OCI-LY1 (cell line): ENCODE measurements at regions not wholly inside any gene's neighbourhood (a gene's known extent, or its start where the extent isn't known, plus 50 kb on each side); places are given as distances from the start of the nearest gene placed in this dataset.

Experiments
- H2AFZ ChIP-seq: fragments of 200-600 bp; sonication (generic), shearing (Covaris generic); 2 replicates; pipeline ENCODE4 v1.6.0; 2014; ENCODE audit warnings: antibody characterized with exemption, mild to moderate bottlenecking, low read length
- H3F3A ChIP-seq: fragments of 200-600 bp; sonication (generic), shearing (Covaris generic); 2 replicates; pipeline ENCODE4 v1.6.0; 2014; ENCODE audit warnings: mild to moderate bottlenecking, antibody characterized with exemption, low read length, moderate library complexity; ENCODE audit not compliant: insufficient read depth
- H3K27ac ChIP-seq: fragments of 200-600 bp; sonication (generic); 2 replicates; pipeline ENCODE4 v1.5.1; 2014; ENCODE audit warnings: low read length, mixed run types, mild to moderate bottlenecking, low read depth; ENCODE audit not compliant: poor library complexity, severe bottlenecking
- H3K27me3 ChIP-seq: fragments of 200-600 bp; sonication (generic); 2 replicates; pipeline ENCODE4 v1.6.0; 2014; ENCODE audit warnings: antibody characterized with exemption, mild to moderate bottlenecking, low read length, moderate library complexity; ENCODE audit not compliant: insufficient read depth
- H3K36me3 ChIP-seq: fragments of 200-600 bp; sonication (generic); 2 replicates; pipeline ENCODE4 v1.6.1; 2014; ENCODE audit warnings: mild to moderate bottlenecking, antibody characterized with exemption, low read length, moderate library complexity, mixed read lengths; ENCODE audit not compliant: insufficient read depth
- H3K4me1 ChIP-seq: fragments of 200-600 bp; sonication (generic); 2 replicates; pipeline ENCODE4 v1.5.1; 2014; ENCODE audit warnings: mild to moderate bottlenecking, low read length, moderate library complexity; ENCODE audit not compliant: insufficient read depth, severe bottlenecking
- H3K4me2 ChIP-seq: fragments of 200-600 bp; sonication (generic), shearing (Covaris generic); 2 replicates; pipeline ENCODE4 v1.6.1; 2014; ENCODE audit warnings: low read length
- H3K4me3 ChIP-seq: fragments of 200-600 bp; sonication (generic); 2 replicates; pipeline ENCODE4 v1.5.1; 2014; ENCODE audit warnings: low read length, low read depth, mild to moderate bottlenecking, mixed read lengths; ENCODE audit not compliant: poor library complexity, severe bottlenecking
- H3K79me2 ChIP-seq: fragments of 200-600 bp; shearing (Covaris generic); 2 replicates; pipeline ENCODE4 v1.6.1; 2016; ENCODE audit warnings: mixed run types, low read length, mixed read lengths; ENCODE audit not compliant: insufficient read depth
- H3K9ac ChIP-seq: fragments of 200-600 bp; sonication (generic), shearing (Covaris generic); 2 replicates; pipeline ENCODE4 v1.6.1; 2014; ENCODE audit warnings: mild to moderate bottlenecking, low read length, mixed read lengths
- H3K9me2 ChIP-seq: fragments of 200-600 bp; sonication (generic), shearing (Covaris generic); 2 replicates; pipeline ENCODE4 v1.6.1; 2014; ENCODE audit warnings: low read depth, mild to moderate bottlenecking, low read length, mixed read lengths
- H3K9me3 ChIP-seq: fragments of 200-600 bp; shearing (Covaris generic); 2 replicates; pipeline ENCODE4 v1.6.1; 2014; ENCODE audit warnings: low read length, mixed read lengths
- H4K20me1 ChIP-seq: fragments of 200-600 bp; sonication (generic), shearing (Covaris generic); 2 replicates; pipeline ENCODE4 v1.6.0; 2016; ENCODE audit warnings: mild to moderate bottlenecking, low read length; ENCODE audit not compliant: insufficient read depth
- CTCF ChIP-seq: fragments of 200-600 bp; sonication (generic), shearing (Covaris generic); IDR thresholded peaks from 2 replicates; pipeline ENCODE4 v1.5.1; 2017; ENCODE audit warnings: mild to moderate bottlenecking, antibody characterized with exemption, low read length, moderate library complexity, mixed read lengths
- EZH2 ChIP-seq: fragments of 200-600 bp; sonication (generic), shearing (Covaris generic); IDR thresholded peaks from 2 replicates; pipeline ENCODE4 v1.8.0; 2017; ENCODE audit warnings: borderline replicate concordance, mixed run types, mild to moderate bottlenecking, antibody characterized with exemption, low read length, moderate library complexity, mixed read lengths

- no peak overlapping the region for H3K9ac ChIP-seq
- no peaks in the 10 kb centered on the region for H4K20me1 ChIP-seq
- H3K79me2 ChIP-seq = no peaks in the 10 kb centered on the region
- no peak overlapping the region for H3K27ac ChIP-seq
- no peak overlapping the region for H3K4me2 ChIP-seq
- no peaks in the 10 kb centered on the region for H3K36me3 ChIP-seq
- no peaks in the 10 kb centered on the region for H3K27me3 ChIP-seq
- H3K4me3 ChIP-seq = no peak overlapping the region
- TF ChIP-seq EZH2 (no peak), CTCF (no peak)
- H3F3A ChIP-seq = no peaks in the 10 kb centered on the region
- no peak overlapping the region for H2AFZ ChIP-seq
- no peaks in the 10 kb centered on the region for H3K9me2 ChIP-seq
- H3K9me3 ChIP-seq = no peaks in the 10 kb centered on the region
- no peaks in the 10 kb centered on the region for H3K4me1 ChIP-seq
Measured at GRCh38 chr4:110348711-110349383, 127.1 kb upstream of the ENPEP start.

- Histone ChIP-seq H3K9me3 (no peaks in the 10 kb centered on the region), H3K36me3 (no peaks in the 10 kb centered on the region), H3K9me2 (no peaks in the 10 kb centered on the region), H3K4me2 (no peak overlapping the region), H3K9ac (no peak overlapping the region), H3K27ac (no peak overlapping the region), H3K79me2 (no peaks in the 10 kb centered on the region), H3K4me1 (no peaks in the 10 kb centered on the region), H3K4me3 (no peak overlapping the region), H3F3A (no peaks in the 10 kb centered on the region), H3K27me3 (no peaks in the 10 kb centered on the region), H2AFZ (no peak overlapping the region), H4K20me1 (no peaks in the 10 kb centered on the region)
- TF ChIP-seq EZH2 (no peak), CTCF (no peak)
Measured at GRCh38 chr4:110347805-110348204, 128.2 kb upstream of the ENPEP start.

- no peaks in the 10 kb centered on the region for H3K9me3 ChIP-seq
- H3K27me3 ChIP-seq = no peaks in the 10 kb centered on the region
- no peak overlapping the region for H3K9ac ChIP-seq
- H3K4me3 ChIP-seq = no peak overlapping the region
- no peak overlapping the region for H2AFZ ChIP-seq
- H3K4me2 ChIP-seq = no peak overlapping the region
- TF ChIP-seq CTCF (peak; percentile 37; the same call in 1 of the 2 replicates), EZH2 (no peak)
- H3K36me3 ChIP-seq = no peaks in the 10 kb centered on the region
- no peaks in the 10 kb centered on the region for H3K79me2 ChIP-seq
- no peaks in the 10 kb centered on the region for H3K4me1 ChIP-seq
- H3F3A ChIP-seq = no peaks in the 10 kb centered on the region
- H3K9me2 ChIP-seq = no peaks in the 10 kb centered on the region
- no peak overlapping the region for H3K27ac ChIP-seq
- no peaks in the 10 kb centered on the region for H4K20me1 ChIP-seq
Measured at GRCh38 chr4:110344165-110344564, 131.8 kb upstream of the ENPEP start.
